WTC11 (cell line): ENCODE measurements at regions not wholly inside any gene's neighbourhood (a gene's known extent, or its start where the extent isn't known, plus 50 kb on each side); places are given as distances from the start of the nearest gene placed in this dataset.

Experiments
- ATAC-seq: fragments of 200-7000 bp; cut with Tn5 transposase; 2 replicates; pipeline ENCODE4 v1.10.0; 2021; ENCODE audit warnings: mild to moderate bottlenecking, moderate library complexity
- CTCF ChIA-PET: fragments of 300-600 bp; sonication (Branson Sonifier 250); formaldehyde crosslinking; loops from one replicate; lab custom pipeline; 2021; ENCODE audit warnings: antibody characterized with exemption; lab: Charles Lee
- POLR2A ChIA-PET: fragments of 350-600 bp; sonication (Branson Sonifier 250); formaldehyde crosslinking; loops from one replicate; lab custom pipeline; 2021; ENCODE audit warnings: antibody characterized with exemption; lab: Charles Lee
- DNase-seq: peaks from one replicate; pipeline ENCODE4 v3.0.0; 2021; ENCODE audit warnings: low spot score
- H3K27ac Mint-ChIP-seq: 2 replicates; pipeline ENCODE4 v1.8.0; 2021; ENCODE audit warnings: mixed read lengths
- H3K27me3 Mint-ChIP-seq: 2 replicates; pipeline ENCODE4 v1.8.0; 2021; ENCODE audit warnings: low read depth, mild to moderate bottlenecking, moderate library complexity, mixed read lengths
- H3K36me3 Mint-ChIP-seq: 2 replicates; pipeline ENCODE4 v1.8.0; 2021; ENCODE audit warnings: mixed read lengths
- H3K4me1 Mint-ChIP-seq: 2 replicates; pipeline ENCODE4 v1.8.0; 2022; ENCODE audit warnings: mixed read lengths
- H3K4me3 Mint-ChIP-seq: 2 replicates; pipeline ENCODE4 v1.8.0; 2021; ENCODE audit warnings: mild to moderate bottlenecking, moderate library complexity, mixed read lengths
- H3K9me3 Mint-ChIP-seq: 2 replicates; pipeline ENCODE4 v1.8.0; 2021; ENCODE audit warnings: mixed read lengths
- CDX4 ChIP-seq: fragments of 250-450 bp; sonication (Bioruptor Pico); IDR thresholded peaks from 2 replicates; pipeline ENCODE4 v1.9.0; 2021; ENCODE audit warnings: moderate library complexity, mild to moderate bottlenecking, inconsistent platforms, borderline replicate concordance
- ESRRA ChIP-seq: sonication (generic); formaldehyde crosslinking; IDR thresholded peaks from 2 replicates; pipeline ENCODE4 v1.8.1; 2022; ENCODE audit warnings: mild to moderate bottlenecking, missing genetic modification reagents, borderline replicate concordance
- ETV6 ChIP-seq: sonication (generic); formaldehyde crosslinking; IDR thresholded peaks from 2 replicates; pipeline ENCODE4 v1.8.1; 2022; ENCODE audit warnings: mild to moderate bottlenecking, missing genetic modification reagents
- FOXP4 ChIP-seq: sonication (generic); formaldehyde crosslinking; IDR thresholded peaks from 2 replicates; pipeline ENCODE4 v1.8.0; 2022; ENCODE audit warnings: mild to moderate bottlenecking, missing genetic modification reagents
- HMGA2 ChIP-seq: fragments of 250-450 bp; sonication (Bioruptor Pico); IDR thresholded peaks from 2 replicates; pipeline ENCODE4 v1.4.0; 2021; ENCODE audit warnings: mild to moderate bottlenecking, moderate library complexity
- IRF1 ChIP-seq: sonication (generic); formaldehyde crosslinking; IDR thresholded peaks from 2 replicates; pipeline ENCODE4 v1.8.0; 2023; ENCODE audit warnings: missing genetic modification reagents
- IRF2 ChIP-seq: sonication (generic); formaldehyde crosslinking; IDR thresholded peaks from 2 replicates; pipeline ENCODE4 v1.8.0; 2022; ENCODE audit warnings: low read depth, missing genetic modification reagents, borderline replicate concordance
- JAZF1 ChIP-seq: fragments of 250-450 bp; sonication (Bioruptor Pico); IDR thresholded peaks from 2 replicates; pipeline ENCODE4 v1.9.0; 2021; ENCODE audit warnings: moderate library complexity, mild to moderate bottlenecking, inconsistent platforms
- JUN ChIP-seq: sonication (generic); formaldehyde crosslinking; IDR thresholded peaks from 2 replicates; pipeline ENCODE4 v1.8.0; 2023; ENCODE audit warnings: mild to moderate bottlenecking, missing genetic modification reagents
- MYBL2 ChIP-seq: sonication (generic); formaldehyde crosslinking; IDR thresholded peaks from 2 replicates; pipeline ENCODE4 v1.8.1; 2023; ENCODE audit warnings: mild to moderate bottlenecking, moderate library complexity, missing genetic modification reagents
- NFE2L1 ChIP-seq: sonication (generic); formaldehyde crosslinking; IDR thresholded peaks from 2 replicates; pipeline ENCODE4 v1.8.1; 2023; ENCODE audit warnings: missing genetic modification reagents
- PRRX2 ChIP-seq: fragments of 250-450 bp; sonication (Bioruptor Pico); IDR thresholded peaks from 2 replicates; pipeline ENCODE4 v1.8.0; 2021; ENCODE audit warnings: mild to moderate bottlenecking
- SMAD4 ChIP-seq: sonication (generic); formaldehyde crosslinking; IDR thresholded peaks from 2 replicates; pipeline ENCODE4 v1.8.0; 2022; ENCODE audit warnings: mild to moderate bottlenecking, missing genetic modification reagents
- ZBTB21 ChIP-seq: sonication (generic); formaldehyde crosslinking; IDR thresholded peaks from 2 replicates; pipeline ENCODE4 v1.8.1; 2023; ENCODE audit warnings: mild to moderate bottlenecking, missing genetic modification reagents, borderline replicate concordance
- ZNF263 ChIP-seq: sonication (generic); formaldehyde crosslinking; IDR thresholded peaks from 2 replicates; pipeline ENCODE4 v1.8.1; 2022; ENCODE audit warnings: low read depth, mild to moderate bottlenecking, moderate library complexity, missing genetic modification reagents
- ZNF425 ChIP-seq: fragments of 250-450 bp; sonication (Bioruptor Pico); conservative IDR thresholded peaks from 2 replicates; pipeline ENCODE4 v1.9.0; 2021; ENCODE audit warnings: mild to moderate bottlenecking
- TF ChIP-seq, protein P1 (sequence below): sonication (generic); formaldehyde crosslinking; IDR thresholded peaks from 2 replicates; pipeline ENCODE4 v1.8.1; 2022; ENCODE audit warnings: low read depth, mild to moderate bottlenecking, moderate library complexity, missing genetic modification reagents, borderline replicate concordance
- TF ChIP-seq, protein P2 (sequence below): sonication (generic); formaldehyde crosslinking; IDR thresholded peaks from 2 replicates; pipeline ENCODE4 v1.8.1; 2022; ENCODE audit warnings: low read depth, missing genetic modification reagents, borderline replicate concordance

GRCh38 chr4:67134616-67135015 is 410.7 kb downstream of the CENPC start (continued):
- TF ChIP-seq FOXP4 (CRISPR knock-in tag), result no peak
- no peak for TF ChIP-seq NFE2L1 (CRISPR knock-in tag)
- no peak for TF ChIP-seq HMGA2 (CRISPR knock-in tag)
- TF ChIP-seq JUN (CRISPR knock-in tag), result no peak
- no peak for TF ChIP-seq JAZF1 (CRISPR knock-in tag)
- no peak for TF ChIP-seq CDX4
- TF ChIP-seq ZBTB21, result no peak
- TF ChIP-seq PRRX2 (CRISPR knock-in tag), result no peak
- TF ChIP-seq ETV6 (CRISPR knock-in tag), result no peak

- Mint-ChIP-seq H3K4me1 (peaks cover 7% of the 10 kb centered on the region), H3K9me3 (peaks cover 6% of the 10 kb centered on the region; the same call in 1 of the 2 replicates), H3K27ac (no peak overlapping the region), H3K27me3 (no peaks in the 10 kb centered on the region), H3K36me3 (no peaks in the 10 kb centered on the region), H3K4me3 (no peak overlapping the region)
- POLR2A ChIA-PET, result no interaction called here
- ATAC-seq (no peak), DNase-seq (no peak)
- CTCF ChIA-PET, result no interaction called here
- TF ChIP-seq ESRRA (CRISPR knock-in tag) (no peak), MYBL2 (CRISPR knock-in tag) (no peak), IRF1 (CRISPR knock-in tag) (no peak), ZNF425 (CRISPR knock-in tag) (no peak), IRF2 (CRISPR knock-in tag) (no peak), PRRX2 (CRISPR knock-in tag) (no peak), SMAD4 (no peak), ZNF263 (CRISPR knock-in tag) (no peak)
- TF ChIP-seq, protein P1, sequence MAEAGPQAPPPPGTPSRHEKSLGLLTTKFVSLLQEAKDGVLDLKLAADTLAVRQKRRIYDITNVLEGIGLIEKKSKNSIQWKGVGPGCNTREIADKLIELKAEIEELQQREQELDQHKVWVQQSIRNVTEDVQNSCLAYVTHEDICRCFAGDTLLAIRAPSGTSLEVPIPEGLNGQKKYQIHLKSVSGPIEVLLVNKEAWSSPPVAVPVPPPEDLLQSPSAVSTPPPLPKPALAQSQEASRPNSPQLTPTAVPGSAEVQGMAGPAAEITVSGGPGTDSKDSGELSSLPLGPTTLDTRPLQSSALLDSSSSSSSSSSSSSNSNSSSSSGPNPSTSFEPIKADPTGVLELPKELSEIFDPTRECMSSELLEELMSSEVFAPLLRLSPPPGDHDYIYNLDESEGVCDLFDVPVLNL, result no peak
- TF ChIP-seq, protein P2, sequence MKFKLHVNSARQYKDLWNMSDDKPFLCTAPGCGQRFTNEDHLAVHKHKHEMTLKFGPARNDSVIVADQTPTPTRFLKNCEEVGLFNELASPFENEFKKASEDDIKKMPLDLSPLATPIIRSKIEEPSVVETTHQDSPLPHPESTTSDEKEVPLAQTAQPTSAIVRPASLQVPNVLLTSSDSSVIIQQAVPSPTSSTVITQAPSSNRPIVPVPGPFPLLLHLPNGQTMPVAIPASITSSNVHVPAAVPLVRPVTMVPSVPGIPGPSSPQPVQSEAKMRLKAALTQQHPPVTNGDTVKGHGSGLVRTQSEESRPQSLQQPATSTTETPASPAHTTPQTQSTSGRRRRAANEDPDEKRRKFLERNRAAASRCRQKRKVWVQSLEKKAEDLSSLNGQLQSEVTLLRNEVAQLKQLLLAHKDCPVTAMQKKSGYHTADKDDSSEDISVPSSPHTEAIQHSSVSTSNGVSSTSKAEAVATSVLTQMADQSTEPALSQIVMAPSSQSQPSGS, result no peak
Observed at GRCh38 chr4:67133162-67133561, 412.1 kb downstream of the CENPC start.
